ENCODE measurements at regions not wholly inside any gene's neighbourhood (a gene's known extent, or its start where the extent isn't known, plus 50 kb on each side); places are given as distances from the start of the nearest gene placed in this dataset.
A peak's percentile ranks its signal among the peaks of the same experiment; 100 is the strongest.
"Not testable (repeated sequence)": the region's sequence is repeated elsewhere in the genome, so short reads cannot be mapped to it uniquely, and the experiment has no call there.

DNA sequence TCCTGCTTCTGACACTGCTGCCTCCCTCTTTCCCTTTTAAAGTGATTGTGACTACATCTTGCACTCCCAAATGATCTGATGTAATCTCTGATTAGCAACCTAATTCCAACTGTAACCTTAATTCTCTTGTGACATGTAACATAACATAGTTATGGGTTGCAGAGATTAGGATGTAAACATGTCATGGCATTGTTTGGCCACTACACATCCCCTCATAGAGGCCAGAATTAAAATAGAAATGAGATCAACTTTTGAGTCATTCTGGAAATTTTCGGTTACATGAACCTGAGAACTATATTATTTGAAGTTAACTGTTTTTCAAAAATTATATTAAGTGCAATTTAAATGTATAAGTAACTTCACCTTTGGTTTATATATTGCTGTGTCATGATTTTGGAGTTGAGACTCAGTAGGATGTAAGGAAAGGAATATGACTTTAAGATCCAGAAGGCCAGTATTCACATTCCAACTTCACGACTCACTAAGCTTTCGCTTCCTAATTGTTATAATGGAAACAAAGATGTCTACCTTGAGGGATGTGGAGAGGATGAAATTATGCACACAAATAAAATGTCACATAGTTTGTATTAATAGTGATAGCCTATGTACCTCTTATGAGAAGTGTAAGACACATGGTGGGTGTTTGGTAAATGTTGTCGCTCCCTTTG lies 611.9 kb upstream of the MAP3K7 start:
- DNase-seq = no peak

DNA sequence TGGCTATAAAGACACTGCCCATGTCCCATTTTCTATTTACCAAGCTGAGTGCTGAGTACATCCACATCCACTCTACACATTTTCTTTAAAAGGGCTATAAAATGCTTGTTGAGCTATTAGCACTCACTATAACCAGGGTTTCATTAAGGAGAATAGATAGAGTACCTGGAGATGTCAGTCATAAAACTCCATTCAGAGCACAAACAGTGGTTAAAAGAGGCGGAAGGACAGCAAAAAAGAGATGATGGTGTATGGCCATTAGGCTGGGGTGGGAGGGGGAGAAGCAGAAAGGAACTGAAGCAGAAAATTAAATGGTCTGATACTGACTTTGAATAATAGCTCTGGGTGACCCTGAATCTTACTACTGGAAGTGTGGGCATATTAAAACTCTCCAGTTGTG lies 609.9 kb upstream of the MAP3K7 start:
- DNase-seq = no peak

DNA sequence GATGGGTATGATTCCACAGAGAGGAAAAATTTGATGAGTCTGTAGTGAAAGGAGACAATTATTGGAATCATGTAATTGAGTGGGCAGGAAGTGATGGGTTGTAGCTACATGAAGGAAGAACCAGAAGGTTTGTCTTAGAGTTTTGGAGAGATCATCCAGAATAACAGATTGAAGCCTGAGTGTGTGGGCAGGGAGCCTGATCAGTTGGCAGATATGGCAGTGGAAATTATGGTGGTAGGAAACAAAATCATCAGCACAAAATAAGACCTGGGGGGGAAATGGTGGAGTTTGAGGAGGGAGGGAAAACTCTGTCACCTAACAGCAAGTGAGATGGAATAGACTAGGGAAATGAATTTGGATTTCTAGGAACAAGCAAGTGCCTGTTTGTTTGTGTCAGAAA lies 606.6 kb upstream of the MAP3K7 start:
- no peak for DNase-seq

DNA sequence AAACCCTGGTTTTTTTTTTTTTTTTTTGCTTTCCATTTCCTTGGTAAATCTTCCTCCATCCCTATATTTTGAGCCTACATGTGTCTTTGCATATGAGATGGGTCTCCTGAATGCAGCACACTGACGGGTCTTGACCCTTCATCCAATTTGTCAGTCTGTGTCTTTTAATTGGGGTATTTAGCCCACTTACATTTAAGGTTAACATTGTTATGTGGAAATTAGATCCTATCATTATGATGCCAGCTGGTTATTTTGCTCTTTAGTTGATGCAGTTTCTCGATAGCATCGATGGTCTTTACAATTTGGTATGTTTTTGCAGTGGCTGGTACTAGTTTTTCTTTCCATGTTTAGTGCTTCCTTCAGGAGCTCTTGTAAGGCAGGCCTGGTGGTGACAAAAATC lies 603.2 kb upstream of the MAP3K7 start:
- not testable (repeated sequence) for DNase-seq

DNA sequence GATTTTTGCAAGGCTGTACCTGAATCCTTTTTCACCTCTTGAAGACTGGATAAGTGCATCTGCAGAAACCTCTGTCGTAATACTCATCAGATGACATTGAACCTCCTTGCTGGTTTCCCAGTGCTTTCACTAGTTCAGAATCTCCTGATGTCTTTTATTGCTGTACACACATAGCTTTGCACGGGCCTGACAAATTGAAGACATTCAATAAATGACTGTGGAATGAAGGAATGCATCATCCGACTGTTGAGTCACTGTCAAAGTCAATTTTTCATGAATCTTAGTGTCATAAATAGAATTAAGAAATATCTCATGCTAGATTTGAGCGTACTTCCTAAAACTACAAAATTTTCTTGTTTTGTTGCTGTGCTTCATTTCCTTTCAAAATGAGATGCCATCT lies 598.2 kb upstream of the MAP3K7 start:
- DNase-seq = no peak

DNA sequence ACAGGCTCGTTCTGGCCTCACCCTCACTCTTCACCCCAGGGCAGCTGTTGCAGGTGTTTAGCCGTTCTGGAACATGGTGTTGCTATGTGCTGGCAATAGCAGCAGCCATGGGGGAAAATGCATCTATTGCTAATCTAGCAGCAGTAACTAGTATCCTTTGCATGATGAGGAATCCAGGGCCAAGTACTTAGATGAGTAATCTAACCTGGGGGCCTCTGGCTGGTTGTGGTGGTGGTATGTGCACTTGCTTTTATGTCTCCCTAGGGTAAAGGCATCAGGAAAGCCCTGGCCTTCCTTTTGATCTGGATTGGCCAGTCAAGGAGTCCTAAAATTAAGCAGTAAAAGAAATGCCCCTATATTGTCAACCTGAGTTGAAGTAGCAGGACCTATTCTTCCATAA lies 594.5 kb upstream of the MAP3K7 start:
- no peak for DNase-seq

DNA sequence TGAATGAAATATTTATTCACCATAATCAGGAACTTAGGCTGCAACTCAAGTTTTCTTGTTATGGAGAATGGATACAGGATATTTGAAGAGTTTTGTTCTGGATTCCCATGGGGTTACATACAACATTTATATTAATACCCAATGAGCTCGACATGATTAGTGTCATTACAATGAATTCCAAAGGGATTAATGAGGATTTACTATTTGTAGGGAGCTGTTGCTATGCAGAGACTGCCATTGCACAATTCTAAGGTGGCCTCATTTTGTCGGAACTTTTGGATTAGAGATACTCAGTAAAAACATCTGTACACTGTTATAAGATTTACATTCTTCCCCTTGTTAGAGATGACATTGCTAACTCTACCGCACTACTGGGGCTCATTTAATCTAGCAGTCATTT lies 586.8 kb upstream of the MAP3K7 start:
- DNase-seq = no peak

DNA sequence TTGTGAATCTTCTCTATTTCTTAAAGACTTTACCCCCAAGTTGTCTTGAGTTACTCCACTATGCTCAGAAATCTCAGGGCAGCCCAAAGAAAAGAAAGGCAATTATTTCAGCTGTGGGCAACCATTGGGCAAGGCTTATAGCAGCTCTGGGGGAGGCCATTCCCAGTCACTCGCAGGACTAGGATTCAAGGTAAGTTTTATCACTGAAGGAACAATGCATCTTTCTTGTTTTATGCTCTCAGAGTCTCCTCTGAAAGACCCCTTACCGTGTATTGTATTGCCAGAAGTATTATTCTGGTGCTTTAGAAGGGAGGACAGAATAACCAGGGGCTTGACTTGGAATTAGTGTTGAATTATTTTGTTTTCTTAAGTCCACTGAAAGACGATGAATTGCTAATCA lies 586.3 kb upstream of the MAP3K7 start:
- DNase-seq = no peak

DNA sequence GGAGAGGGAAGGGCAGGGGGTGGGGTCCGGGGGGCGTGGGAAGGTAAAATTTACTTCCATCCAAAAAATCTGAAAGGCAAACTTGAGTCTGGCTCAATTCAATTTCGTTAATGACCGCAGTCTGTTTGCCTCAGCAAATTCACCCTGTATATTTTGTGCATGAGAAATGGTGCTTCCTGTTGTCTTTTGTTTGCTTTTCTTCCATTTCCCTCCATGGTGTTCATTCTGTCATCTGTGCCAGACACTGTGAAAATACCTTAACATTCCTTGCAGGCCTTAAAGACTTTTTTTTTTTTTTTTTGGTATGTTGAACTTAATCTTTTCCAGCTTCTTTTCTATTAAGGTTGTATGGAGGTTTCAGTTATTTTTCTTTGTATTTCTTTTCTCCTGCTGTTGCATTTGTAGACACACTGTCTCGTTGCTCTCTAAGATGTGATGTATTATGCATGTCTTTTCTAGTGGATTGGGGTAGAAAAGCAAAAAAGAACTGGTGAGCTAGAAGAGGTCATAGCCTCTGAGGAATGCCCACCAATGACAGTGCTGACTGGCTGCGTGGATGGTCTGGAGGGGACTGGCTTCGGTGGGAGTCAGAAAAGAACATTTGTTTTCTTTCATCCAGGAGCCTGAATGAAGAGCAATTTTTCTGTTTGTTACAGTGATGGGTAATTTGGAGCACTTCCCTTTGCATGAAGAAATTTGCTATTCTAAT lies 585.0 kb upstream of the MAP3K7 start:
- DNase-seq = no peak

DNA sequence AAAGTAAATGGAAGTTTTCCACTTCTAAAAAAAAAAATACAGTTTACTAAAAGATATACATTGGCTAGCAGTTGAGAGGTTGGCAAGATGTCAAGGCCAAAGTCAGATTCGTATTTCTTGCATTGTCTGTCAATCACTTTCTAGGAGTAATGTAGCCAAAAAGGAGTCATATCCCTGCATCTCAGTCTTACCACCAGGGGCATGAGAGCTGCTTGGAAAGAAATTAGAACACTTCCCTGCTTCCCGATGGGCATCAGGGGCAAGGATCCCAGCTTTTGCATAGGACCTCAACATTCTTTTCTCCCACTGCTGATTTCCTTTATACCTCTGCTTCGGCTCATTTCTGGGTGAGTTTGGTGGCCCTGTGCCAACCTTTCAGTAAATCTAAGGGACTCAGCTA lies 581.0 kb upstream of the MAP3K7 start:
- DNase-seq = peak in 1 of 2 donors; percentile 2

DNA sequence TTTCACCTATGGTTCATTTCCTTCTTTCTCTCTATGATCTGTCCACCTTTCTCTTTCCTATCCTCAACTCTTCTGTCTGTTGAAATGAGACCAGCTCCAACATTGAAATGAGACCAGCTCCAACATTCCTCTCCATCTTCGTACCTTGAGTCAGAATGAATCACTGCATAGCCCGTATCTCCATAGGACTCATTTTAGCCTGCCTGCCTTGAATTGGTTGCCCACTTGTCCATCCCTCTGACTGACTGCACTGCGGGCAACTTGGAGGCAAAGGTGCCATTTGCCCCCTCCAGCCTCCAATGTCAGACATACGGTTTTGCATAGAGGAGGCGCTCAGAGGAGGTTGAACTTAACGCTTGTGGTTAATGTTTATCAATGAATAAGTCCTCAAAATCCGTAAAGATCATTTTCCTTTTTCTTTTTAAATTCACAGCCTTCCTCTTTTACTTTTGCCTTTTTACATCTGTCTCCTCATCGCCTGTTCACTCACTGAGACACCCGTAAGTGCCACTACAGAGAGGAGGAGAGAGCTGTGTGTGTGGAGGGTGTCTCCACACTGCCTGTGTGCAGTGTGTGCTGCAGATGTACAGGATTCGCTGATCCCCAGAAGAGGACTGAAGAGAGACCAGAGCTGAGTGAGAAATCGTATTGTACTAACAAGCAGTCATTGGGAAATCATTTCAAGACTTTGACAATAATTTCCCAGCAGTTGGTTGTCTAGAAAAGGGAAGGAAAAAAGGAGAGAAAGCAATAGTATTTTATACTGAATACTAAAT lies 579.6 kb upstream of the MAP3K7 start:
- no peak for DNase-seq

DNA sequence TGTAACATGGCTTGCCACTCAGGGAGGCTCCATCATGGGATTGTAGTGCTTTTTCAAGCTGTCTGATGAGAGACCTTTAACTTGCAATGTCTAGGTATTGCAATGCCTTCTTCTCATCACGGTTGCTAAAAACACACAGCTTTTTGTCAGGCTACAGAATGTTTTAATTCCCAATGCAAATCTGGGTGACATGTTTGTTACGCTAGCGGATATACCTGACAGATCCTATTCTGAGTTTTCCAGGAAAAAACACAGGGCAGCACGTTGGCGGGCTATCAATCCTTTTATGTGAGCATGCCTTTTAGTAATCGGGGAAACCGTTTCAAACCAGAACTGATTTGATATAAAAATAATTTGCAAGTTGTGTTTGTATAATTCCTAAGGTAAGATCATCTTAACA lies 577.2 kb upstream of the MAP3K7 start:
- DNase-seq = no peak

DNA sequence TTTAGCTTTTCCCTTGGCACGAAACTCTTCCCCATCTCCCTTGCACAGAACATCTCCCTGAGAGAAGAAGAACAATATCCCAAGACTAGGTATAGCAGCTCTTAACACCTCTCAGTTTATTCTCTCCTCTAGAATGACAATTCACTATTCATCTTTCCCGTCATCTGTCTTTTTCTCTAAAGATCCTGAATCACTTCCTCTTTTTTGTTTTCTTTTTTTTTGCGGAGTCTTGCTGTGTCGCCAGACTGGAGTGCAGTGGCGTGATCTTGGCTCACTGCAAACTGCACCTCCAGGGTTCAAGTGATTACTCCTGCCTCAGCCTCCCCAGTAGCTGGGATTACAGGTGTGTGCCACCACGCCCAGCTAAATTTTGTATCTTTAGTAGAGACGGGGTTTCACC lies 574.4 kb upstream of the MAP3K7 start:
- no peak for DNase-seq

DNA sequence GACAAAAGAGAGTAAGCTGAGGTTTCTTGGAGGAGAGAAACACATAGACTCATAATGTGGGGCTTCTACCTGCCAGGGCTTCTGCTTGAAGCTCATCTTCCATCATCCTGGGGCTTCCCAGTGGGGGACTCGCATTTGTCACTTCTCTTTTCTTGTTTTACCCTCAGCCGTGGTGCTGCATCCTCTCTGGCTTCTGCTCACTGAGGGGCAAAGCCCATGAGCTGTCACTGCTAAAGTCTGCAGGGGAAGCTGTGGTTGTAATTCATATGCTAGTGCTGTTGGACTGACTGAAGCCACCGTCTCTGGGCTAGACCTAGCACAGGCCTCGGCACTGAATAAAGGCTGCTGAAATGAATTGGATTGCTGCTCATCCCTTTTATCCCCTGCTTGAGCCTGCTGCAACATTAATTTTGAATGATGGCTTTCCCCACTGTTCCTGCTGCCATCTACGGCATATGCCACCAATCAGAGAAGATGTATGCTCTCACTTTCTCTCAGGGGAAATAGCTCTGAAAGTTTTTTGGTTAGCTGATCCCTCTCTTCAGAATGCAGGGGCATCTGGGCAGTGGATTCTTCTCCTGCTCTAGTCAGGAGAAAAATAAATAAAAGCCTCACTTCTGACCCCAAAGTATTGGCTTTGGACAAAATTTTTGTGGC lies 568.4 kb upstream of the MAP3K7 start:
- DNase-seq = no peak

DNA sequence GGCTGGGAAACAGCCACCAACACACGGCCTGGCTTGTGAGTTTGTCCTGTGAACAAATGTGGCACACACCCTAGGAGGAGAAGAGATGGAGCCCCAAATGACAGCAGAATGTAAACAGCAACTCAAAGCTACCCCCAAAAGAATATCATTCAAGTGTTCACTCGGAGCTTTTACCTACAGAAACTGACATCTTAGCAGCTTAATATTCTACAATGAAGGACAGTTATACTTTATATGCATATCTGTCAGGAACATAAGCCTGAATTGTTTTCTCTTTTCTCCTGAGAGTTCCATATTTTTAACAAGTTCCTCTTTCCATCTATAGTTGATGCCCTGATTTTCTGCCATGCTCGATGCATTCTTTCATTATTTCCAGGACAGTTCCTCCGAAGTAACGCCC lies 566.0 kb upstream of the MAP3K7 start:
- DNase-seq = no peak

DNA sequence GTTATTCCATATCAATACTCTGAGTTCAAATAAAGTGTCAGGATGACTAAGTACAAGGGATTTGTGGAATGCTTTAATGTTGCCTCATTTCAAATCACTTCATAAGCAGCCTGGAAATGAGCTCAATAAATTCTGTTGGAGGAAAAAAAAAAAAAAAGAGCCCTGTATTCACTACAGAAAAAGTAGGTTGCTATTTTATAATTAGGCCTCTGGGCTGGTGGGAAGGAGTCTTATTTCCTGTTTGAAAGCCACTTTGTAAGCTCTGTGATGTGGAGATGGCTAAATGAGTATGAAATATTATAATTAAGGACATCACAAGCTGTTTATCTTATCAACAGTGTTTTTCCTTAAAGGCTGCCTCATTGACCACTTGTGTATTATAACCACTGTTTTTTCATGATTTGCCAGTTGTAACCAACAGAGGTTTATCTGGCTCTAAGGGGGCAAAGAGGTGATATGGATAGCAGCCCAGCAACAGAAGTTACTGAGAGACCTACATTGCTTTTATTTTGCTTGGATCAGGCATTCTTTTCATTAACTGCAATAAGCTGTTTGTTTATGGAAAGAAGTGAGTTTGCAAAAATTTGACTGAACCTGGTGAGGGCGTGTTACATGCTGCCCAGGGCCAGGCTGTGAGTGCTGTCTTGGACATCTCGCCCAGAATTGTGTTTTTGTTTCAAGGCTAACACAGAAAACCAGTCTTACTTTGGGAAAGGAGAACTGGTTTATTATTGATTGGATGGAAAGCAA lies 563.3 kb upstream of the MAP3K7 start:
- DNase-seq = peak in 1 of 2 donors; percentile 20

DNA sequence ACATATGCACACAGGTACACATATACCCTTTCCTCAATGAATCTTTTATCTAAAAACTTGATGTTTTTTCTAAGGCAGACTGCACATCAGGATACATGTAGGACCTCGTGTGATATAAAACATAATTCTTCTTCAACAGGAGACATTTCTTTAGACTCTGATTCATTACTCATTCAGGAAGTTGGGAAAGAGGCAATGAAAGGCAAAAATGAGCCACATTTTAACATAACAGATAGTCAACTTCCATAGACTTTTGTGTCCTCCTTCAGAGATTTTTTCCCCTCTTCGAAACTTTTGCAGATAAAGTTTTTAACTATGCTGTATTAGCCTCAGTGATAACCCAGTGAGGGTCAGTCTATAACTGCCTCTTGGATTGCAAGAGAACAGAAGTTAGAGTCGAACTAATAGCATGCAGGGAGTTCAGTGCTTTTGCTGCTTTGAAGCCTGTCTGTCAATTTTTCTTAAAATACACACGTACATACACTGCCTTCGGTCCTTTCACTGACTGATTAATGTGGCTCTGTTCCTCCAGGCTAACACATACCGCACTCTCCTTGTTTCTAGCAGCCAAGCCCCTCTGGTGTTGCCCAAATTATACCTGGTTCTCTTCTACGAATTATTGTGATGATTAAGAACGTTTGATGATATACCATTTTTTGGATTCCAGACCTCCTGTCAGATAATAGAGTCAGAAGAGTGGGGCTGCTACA lies 562.5 kb upstream of the MAP3K7 start:
- no peak for DNase-seq

DNA sequence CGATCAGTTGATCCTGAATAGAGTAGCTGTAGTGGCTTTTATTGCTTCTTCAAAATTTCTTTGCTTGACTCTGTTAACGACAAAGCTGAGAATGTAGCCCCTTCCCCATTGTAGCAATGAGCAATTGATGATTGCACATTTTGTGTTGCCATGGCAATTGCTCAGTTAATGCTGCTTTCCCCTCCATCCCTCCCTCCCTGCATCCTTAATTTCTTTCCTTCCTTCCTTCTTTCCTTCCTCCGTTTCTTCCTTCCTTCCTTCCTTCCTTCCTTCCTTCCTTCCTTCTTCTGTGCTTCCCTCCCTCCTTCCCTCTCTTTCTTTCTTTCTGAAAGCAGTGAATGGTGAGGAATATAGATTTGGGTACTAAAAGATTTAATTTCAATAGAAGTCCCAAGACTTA lies 557.3 kb upstream of the MAP3K7 start:
- DNase-seq = no peak

DNA sequence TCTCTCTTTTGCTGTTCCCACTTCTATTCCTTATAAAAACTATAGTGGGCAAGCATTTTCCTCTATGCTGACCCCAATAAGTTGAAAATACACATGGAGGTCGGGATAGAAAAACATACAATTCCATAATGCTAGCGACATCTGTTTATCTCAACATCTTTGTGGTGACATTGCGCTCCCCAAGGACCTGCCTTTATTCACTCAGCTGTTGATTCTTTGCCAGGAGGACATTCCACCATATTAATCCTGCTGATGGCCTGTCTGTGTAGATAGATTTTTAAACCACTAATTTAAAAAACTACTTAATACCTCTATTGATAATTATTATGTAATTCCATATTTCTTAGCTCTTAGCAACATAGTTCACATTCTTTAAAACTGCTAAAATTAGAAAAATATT lies 555.3 kb upstream of the MAP3K7 start:
- no peak for DNase-seq

DNA sequence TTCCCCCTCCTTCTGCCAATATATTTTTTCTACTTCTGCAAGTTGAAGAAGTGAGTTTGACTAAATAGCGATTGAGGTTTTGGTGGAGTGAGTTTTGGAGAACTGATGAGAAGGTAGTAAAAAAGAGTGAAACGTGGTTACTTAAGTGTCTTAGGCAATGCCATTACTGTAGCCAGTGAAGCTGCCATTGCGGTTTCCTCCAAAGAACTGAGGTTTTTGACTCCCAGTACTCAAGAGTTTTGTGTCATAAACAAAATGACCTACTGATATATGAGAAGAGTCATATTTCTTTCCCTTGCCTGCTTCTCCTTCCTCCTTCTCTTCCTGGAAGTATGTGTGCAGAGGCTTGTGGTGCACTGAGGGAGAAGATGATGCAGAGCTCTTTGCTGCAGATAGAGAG lies 554.5 kb upstream of the MAP3K7 start:
- no peak for DNase-seq

DNA sequence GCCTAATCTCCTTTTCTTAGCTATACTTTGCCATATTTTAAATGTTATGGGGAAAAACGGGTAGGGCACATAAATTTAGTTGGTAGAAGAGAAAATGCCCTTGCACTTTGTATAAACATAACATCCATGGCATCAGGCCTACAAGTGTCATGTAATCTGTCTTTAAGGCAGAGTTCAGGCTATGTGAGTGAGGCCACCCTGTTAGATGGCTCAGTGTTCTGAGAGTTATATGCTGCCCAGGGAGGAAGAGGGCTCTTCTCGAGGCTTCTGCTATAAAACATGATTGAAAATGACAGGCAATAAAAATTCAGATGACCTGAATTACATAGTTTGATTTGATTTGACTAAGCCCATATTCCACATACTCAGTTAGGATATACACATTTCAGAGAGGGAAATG lies 553.6 kb upstream of the MAP3K7 start:
- DNase-seq = no peak

Measured in right lung (tissue), 2 donors.